B cell (primary cell): ENCODE measurements at regions not wholly inside any gene's neighbourhood (a gene's known extent, or its start where the extent isn't known, plus 50 kb on each side); places are given as distances from the start of the nearest gene placed in this dataset.

Experiments used
- EZH2 ChIP-seq: IDR thresholded peaks from 2 replicates; pipeline ENCODE4 v1.6.1; 2012; ENCODE audit warnings: borderline replicate concordance, low read depth, mild to moderate bottlenecking, moderate library complexity, low read length; ENCODE audit not compliant: insufficient read depth, poor library complexity, severe bottlenecking
- TF ChIP-seq, protein P1 (sequence below): fragments of 200-600 bp; IDR thresholded peaks from one replicate; pipeline ENCODE4 v1.8.0; 2022; ENCODE audit warnings: antibody characterized with exemption, mild to moderate bottlenecking

DNA sequence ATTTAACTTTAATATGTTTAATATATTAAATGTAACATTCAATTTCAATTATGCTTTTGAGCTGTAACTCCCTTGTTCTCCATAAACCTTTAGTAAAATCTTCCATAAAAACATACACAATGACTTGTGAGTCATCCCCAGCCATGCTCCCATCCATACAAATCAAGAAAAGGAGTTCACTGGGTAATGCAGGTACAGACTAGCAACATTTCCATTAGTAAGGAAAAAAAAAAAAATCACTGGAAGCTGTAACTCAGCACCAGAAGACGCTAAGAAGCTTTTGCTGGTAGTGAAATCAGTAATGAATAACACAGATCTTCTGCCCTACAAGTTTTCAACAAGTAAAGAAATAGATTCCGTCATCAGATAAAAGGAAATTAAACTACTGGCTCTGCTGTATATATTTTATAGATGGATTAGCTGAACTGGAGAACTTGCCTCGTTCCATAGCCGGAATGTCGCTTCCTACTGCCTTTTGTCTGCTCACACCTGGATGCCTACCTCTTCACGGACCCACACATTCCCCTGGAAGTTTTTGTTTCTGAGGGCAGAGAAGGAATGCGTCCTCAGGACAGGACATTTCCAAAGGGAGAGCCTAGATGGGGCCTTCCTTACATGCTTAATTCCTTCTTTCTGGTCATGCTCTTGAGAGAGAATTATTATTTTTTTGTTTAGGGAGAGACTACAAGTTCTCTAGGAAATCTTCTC is 298.4 kb upstream of the ANKRD50 start:
- TF ChIP-seq, protein P1, sequence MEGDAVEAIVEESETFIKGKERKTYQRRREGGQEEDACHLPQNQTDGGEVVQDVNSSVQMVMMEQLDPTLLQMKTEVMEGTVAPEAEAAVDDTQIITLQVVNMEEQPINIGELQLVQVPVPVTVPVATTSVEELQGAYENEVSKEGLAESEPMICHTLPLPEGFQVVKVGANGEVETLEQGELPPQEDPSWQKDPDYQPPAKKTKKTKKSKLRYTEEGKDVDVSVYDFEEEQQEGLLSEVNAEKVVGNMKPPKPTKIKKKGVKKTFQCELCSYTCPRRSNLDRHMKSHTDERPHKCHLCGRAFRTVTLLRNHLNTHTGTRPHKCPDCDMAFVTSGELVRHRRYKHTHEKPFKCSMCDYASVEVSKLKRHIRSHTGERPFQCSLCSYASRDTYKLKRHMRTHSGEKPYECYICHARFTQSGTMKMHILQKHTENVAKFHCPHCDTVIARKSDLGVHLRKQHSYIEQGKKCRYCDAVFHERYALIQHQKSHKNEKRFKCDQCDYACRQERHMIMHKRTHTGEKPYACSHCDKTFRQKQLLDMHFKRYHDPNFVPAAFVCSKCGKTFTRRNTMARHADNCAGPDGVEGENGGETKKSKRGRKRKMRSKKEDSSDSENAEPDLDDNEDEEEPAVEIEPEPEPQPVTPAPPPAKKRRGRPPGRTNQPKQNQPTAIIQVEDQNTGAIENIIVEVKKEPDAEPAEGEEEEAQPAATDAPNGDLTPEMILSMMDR: no peak
- TF ChIP-seq EZH2: no peak
